GM23338 (cell line): ENCODE measurements at regions not wholly inside any gene's neighbourhood (a gene's known extent, or its start where the extent isn't known, plus 50 kb on each side); places are given as distances from the start of the nearest gene placed in this dataset.

Experiments used
- ATAC-seq: fragments of 200-7000 bp; cut with Tn5 transposase; 3 replicates; pipeline ENCODE4 v1.9.1; 2020
- DNase-seq: peaks from one replicate; pipeline ENCODE4 v3.0.0-alpha.2; 2015; ENCODE audit warnings: low spot score
- H2AFZ ChIP-seq: fragments of 200-600 bp; sonication (generic); 2 replicates; pipeline ENCODE4 v1.8.0; 2016; ENCODE audit warnings: antibody characterized with exemption, mild to moderate bottlenecking, moderate library complexity
- H3F3A ChIP-seq: fragments of 200-600 bp; sonication (generic); replicated peaks from 2 replicates; pipeline ENCODE4 v1.8.0; 2017; ENCODE audit warnings: antibody characterized with exemption, mixed run types, low read depth
- H3K27ac ChIP-seq: fragments of 200-600 bp; sonication (generic); 2 replicates; pipeline ENCODE4 v1.6.1; 2016; ENCODE audit warnings: low read depth
- H3K27me3 ChIP-seq: fragments of 200-600 bp; sonication (generic); 2 replicates; pipeline ENCODE4 v1.8.0; 2016; ENCODE audit warnings: mild to moderate bottlenecking, mixed run types, moderate library complexity; ENCODE audit not compliant: insufficient read depth
- H3K36me3 ChIP-seq: fragments of 200-600 bp; sonication (generic); 2 replicates; pipeline ENCODE4 v1.8.0; 2016; ENCODE audit warnings: mild to moderate bottlenecking; ENCODE audit not compliant: insufficient read depth
- H3K4me1 ChIP-seq: fragments of 200-600 bp; sonication (generic); 2 replicates; pipeline ENCODE4 v1.8.0; 2016; ENCODE audit warnings: mild to moderate bottlenecking, moderate library complexity; ENCODE audit not compliant: insufficient read depth
- H3K4me2 ChIP-seq: fragments of 200-600 bp; sonication (generic); 2 replicates; pipeline ENCODE4 v1.7.1; 2017; ENCODE audit warnings: mixed run types
- H3K4me3 ChIP-seq: fragments of 200-600 bp; sonication (generic); 2 replicates; pipeline ENCODE4 v1.6.1; 2016; ENCODE audit warnings: mixed run types
- H3K79me2 ChIP-seq: fragments of 200-600 bp; sonication (generic); replicated peaks from 2 replicates; pipeline ENCODE4 v1.8.0; 2017; ENCODE audit warnings: mild to moderate bottlenecking; ENCODE audit not compliant: insufficient read depth
- H3K9me2 ChIP-seq: fragments of 200-600 bp; sonication (generic); 2 replicates; pipeline ENCODE4 v1.8.0; 2017; ENCODE audit not compliant: insufficient read depth
- H4K20me1 ChIP-seq: fragments of 200-600 bp; sonication (generic); replicated peaks from 2 replicates; pipeline ENCODE4 v1.8.0; 2017; ENCODE audit warnings: mild to moderate bottlenecking; ENCODE audit not compliant: insufficient read depth
- H3K27ac Mint-ChIP-seq: 2 replicates; pipeline ENCODE4 v1.8.0; 2020; ENCODE audit warnings: inconsistent platforms, mild to moderate bottlenecking, moderate library complexity, mixed read lengths
- H3K27me3 Mint-ChIP-seq: 3 replicates; pipeline ENCODE4 v1.8.0; 2022; ENCODE audit warnings: low read depth, mild to moderate bottlenecking, moderate library complexity, mixed read lengths, inconsistent platforms; ENCODE audit not compliant: insufficient read depth, poor library complexity
- H3K36me3 Mint-ChIP-seq: 3 replicates; pipeline ENCODE4 v1.8.0; 2021; ENCODE audit warnings: low read depth, mild to moderate bottlenecking, inconsistent platforms, moderate library complexity, mixed read lengths
- H3K4me1 Mint-ChIP-seq: 3 replicates; pipeline ENCODE4 v1.8.0; 2020; ENCODE audit warnings: mild to moderate bottlenecking, inconsistent platforms, mixed read lengths
- H3K4me3 Mint-ChIP-seq: 3 replicates; pipeline ENCODE4 v1.8.0; 2021; ENCODE audit warnings: moderate library complexity, mild to moderate bottlenecking, inconsistent platforms, mixed read lengths
- H3K9me3 Mint-ChIP-seq: 3 replicates; pipeline ENCODE4 v1.8.0; 2020; ENCODE audit warnings: moderate library complexity, mild to moderate bottlenecking, inconsistent platforms, mixed read lengths
- EZH2 ChIP-seq: fragments of 200-600 bp; sonication (generic); IDR thresholded peaks from one replicate; pipeline ENCODE4 v1.8.0; 2017; ENCODE audit warnings: antibody characterized with exemption, mild to moderate bottlenecking, low read depth; ENCODE audit not compliant: unreplicated experiment
- EZH2phosphoT487 ChIP-seq: fragments of 200-600 bp; sonication (generic); IDR thresholded peaks from one replicate; pipeline ENCODE4 v1.8.1; 2018; ENCODE audit warnings: antibody characterized with exemption; ENCODE audit not compliant: unreplicated experiment
- JUNB ChIP-seq: IDR thresholded peaks from one replicate; pipeline ENCODE4 v1.6.1; 2016; ENCODE audit warnings: antibody characterized with exemption; ENCODE audit not compliant: unreplicated experiment
- NANOG ChIP-seq: IDR thresholded peaks from 2 replicates; pipeline ENCODE4 v1.6.1; 2016; ENCODE audit warnings: antibody characterized with exemption, borderline replicate concordance
- POLR2AphosphoS5 ChIP-seq: IDR thresholded peaks from 2 replicates; pipeline ENCODE4 v1.6.1; 2016; ENCODE audit warnings: antibody characterized with exemption, low read depth
- ZNF114 ChIP-seq: fragments of 250-450 bp; sonication (Bioruptor Pico); IDR thresholded peaks from 2 replicates; pipeline ENCODE4 v1.5.0; 2020; ENCODE audit warnings: mild to moderate bottlenecking, moderate library complexity
- TF ChIP-seq, protein P1 (sequence below): fragments of 250-450 bp; sonication (Bioruptor Pico); IDR thresholded peaks from 2 replicates; pipeline ENCODE4 v1.5.0; 2020; ENCODE audit warnings: mild to moderate bottlenecking, moderate library complexity
- TF ChIP-seq, protein P2 (sequence below): IDR thresholded peaks from 2 replicates; pipeline ENCODE4 v1.6.1; 2016; ENCODE audit warnings: antibody characterized with exemption

DNA sequence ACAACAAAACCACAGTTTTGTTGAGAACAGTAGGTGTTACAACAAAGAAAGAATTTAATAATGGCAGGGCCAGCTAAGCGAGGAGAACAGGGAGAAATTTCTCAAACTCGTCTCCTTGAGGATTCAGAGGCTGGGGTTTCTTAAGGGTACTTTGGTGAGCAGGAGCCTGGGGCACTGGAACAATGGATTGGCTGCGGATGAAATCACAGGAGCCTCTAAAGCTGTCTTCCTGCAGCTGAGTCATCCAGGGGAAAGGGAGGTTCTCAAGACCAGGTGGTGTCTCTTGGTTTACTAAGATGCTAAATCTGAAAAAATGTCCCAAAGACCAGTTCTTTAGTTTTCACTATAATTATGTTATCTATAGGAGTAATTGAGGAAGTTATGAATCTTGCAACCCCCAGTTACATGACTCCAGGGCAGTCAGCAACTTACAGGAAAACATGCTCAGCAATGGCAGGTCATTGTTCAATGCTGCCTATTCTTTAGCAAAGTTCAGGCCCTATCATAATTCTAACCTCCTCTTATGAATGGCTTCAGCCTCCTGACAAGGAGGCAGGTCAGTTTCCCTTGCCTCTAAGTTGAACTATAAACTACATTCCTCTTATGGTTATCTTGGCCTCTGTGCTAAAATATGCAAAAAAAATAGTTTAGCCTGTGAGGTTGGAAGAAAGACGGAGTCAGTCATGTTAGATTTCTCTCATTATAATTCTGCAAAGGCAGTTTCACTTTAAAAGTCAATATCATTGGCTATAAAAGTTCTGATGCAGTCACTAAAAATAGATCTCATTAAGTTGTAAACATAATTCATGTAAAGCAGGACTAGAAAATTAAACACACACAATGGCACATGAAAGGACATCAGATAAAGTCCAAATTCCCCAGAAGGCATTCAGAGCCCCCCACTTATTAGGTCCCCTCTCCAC is 63.3 kb upstream of the CKS2 start:
- no peaks in the 10 kb centered on the region for H3K36me3 Mint-ChIP-seq
- no peak for TF ChIP-seq EZH2phosphoT487
- no peak for TF ChIP-seq EZH2
- TF ChIP-seq, protein P1, sequence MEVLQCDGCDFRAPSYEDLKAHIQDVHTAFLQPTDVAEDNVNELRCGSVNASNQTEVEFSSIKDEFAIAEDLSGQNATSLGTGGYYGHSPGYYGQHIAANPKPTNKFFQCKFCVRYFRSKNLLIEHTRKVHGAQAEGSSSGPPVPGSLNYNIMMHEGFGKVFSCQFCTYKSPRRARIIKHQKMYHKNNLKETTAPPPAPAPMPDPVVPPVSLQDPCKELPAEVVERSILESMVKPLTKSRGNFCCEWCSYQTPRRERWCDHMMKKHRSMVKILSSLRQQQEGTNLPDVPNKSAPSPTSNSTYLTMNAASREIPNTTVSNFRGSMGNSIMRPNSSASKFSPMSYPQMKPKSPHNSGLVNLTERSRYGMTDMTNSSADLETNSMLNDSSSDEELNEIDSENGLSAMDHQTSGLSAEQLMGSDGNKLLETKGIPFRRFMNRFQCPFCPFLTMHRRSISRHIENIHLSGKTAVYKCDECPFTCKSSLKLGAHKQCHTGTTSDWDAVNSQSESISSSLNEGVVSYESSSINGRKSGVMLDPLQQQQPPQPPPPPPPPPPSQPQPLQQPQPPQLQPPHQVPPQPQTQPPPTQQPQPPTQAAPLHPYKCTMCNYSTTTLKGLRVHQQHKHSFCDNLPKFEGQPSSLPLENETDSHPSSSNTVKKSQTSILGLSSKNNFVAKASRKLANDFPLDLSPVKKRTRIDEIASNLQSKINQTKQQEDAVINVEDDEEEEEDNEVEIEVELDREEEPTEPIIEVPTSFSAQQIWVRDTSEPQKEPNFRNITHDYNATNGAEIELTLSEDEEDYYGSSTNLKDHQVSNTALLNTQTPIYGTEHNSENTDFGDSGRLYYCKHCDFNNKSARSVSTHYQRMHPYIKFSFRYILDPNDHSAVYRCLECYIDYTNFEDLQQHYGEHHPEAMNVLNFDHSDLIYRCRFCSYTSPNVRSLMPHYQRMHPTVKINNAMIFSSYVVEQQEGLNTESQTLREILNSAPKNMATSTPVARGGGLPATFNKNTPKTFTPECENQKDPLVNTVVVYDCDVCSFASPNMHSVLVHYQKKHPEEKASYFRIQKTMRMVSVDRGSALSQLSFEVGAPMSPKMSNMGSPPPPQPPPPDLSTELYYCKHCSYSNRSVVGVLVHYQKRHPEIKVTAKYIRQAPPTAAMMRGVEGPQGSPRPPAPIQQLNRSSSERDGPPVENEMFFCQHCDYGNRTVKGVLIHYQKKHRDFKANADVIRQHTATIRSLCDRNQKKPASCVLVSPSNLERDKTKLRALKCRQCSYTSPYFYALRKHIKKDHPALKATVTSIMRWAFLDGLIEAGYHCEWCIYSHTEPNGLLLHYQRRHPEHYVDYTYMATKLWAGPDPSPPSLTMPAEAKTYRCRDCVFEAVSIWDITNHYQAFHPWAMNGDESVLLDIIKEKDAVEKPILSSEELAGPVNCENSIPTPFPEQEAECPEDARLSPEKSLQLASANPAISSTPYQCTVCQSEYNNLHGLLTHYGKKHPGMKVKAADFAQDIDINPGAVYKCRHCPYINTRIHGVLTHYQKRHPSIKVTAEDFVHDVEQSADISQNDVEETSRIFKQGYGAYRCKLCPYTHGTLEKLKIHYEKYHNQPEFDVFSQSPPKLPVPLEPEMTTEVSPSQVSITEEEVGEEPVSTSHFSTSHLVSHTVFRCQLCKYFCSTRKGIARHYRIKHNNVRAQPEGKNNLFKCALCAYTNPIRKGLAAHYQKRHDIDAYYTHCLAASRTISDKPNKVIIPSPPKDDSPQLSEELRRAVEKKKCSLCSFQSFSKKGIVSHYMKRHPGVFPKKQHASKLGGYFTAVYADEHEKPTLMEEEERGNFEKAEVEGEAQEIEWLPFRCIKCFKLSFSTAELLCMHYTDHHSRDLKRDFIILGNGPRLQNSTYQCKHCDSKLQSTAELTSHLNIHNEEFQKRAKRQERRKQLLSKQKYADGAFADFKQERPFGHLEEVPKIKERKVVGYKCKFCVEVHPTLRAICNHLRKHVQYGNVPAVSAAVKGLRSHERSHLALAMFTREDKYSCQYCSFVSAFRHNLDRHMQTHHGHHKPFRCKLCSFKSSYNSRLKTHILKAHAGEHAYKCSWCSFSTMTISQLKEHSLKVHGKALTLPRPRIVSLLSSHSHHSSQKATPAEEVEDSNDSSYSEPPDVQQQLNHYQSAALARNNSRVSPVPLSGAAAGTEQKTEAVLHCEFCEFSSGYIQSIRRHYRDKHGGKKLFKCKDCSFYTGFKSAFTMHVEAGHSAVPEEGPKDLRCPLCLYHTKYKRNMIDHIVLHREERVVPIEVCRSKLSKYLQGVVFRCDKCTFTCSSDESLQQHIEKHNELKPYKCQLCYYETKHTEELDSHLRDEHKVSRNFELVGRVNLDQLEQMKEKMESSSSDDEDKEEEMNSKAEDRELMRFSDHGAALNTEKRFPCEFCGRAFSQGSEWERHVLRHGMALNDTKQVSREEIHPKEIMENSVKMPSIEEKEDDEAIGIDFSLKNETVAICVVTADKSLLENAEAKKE (CRISPR knock-in tag) = no peak
- no peak for TF ChIP-seq POLR2AphosphoS5
- TF ChIP-seq JUNB = no peak
- TF ChIP-seq ZNF114 = no peak
- no peak for TF ChIP-seq NANOG
- TF ChIP-seq, protein P2, sequence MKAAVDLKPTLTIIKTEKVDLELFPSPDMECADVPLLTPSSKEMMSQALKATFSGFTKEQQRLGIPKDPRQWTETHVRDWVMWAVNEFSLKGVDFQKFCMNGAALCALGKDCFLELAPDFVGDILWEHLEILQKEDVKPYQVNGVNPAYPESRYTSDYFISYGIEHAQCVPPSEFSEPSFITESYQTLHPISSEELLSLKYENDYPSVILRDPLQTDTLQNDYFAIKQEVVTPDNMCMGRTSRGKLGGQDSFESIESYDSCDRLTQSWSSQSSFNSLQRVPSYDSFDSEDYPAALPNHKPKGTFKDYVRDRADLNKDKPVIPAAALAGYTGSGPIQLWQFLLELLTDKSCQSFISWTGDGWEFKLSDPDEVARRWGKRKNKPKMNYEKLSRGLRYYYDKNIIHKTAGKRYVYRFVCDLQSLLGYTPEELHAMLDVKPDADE = no peak
- Histone ChIP-seq H3K36me3 (no peaks in the 10 kb centered on the region), H3K4me3 (no peak overlapping the region), H3K27ac (no peak overlapping the region), H2AFZ (peak overlapping the region; percentile 1; the same call in 1 of the 2 replicates), H3K4me1 (no peaks in the 10 kb centered on the region), H4K20me1 (no peaks in the 10 kb centered on the region), H3K4me2 (no peak overlapping the region; the same call in 1 of the 2 replicates), H3K79me2 (no peaks in the 10 kb centered on the region), H3K27me3 (no peaks in the 10 kb centered on the region), H3K9me2 (0 out of 2 replicates have a peak, but pooled peaks cover 4% of the 10 kb centered on the region), H3F3A (no peaks in the 10 kb centered on the region)
- H3K27ac Mint-ChIP-seq = peak overlapping the region; percentile 65; the same call in 1 of the 2 replicates
- no peaks in the 10 kb centered on the region for H3K27me3 Mint-ChIP-seq
- peak; percentile 40 for DNase-seq
- peaks cover 8% of the 10 kb centered on the region for H3K4me1 Mint-ChIP-seq
- H3K9me3 Mint-ChIP-seq = no peaks in the 10 kb centered on the region
- no peak overlapping the region for H3K4me3 Mint-ChIP-seq
- ATAC-seq = peak; percentile 93
